ENCODE measurements at regions not wholly inside any gene's neighbourhood (a gene's known extent, or its start where the extent isn't known, plus 50 kb on each side); places are given as distances from the start of the nearest gene placed in this dataset.
"Not testable (repeated sequence)": the region's sequence is repeated elsewhere in the genome, so short reads cannot be mapped to it uniquely, and the experiment has no call there.

- Mint-ChIP-seq H3K27ac (no peak overlapping the region), H3K27me3 (peaks cover 1% of the 10 kb centered on the region), H3K9me3 (no peaks in the 10 kb centered on the region), H3K4me1 (peaks cover 0 to 2% (median 0%) of the 10 kb centered on the region in 3 donors), H3K4me3 (no peak overlapping the region), H3K36me3 (no peaks in the 10 kb centered on the region)
These were observed 159.0 kb downstream of the MYCN start for GRCh38 chr2:16099326-16099725.

- H3K36me3 Mint-ChIP-seq, result no peaks in the 10 kb centered on the region
- no peak overlapping the region for H3K27ac Mint-ChIP-seq
- no peaks in the 10 kb centered on the region for H3K4me1 Mint-ChIP-seq
- no peaks in the 10 kb centered on the region for H3K27me3 Mint-ChIP-seq
- H3K9me3 Mint-ChIP-seq, result no peaks in the 10 kb centered on the region
- H3K4me3 Mint-ChIP-seq, result no peak overlapping the region
These were observed 156.6 kb downstream of the MYCN start for GRCh38 chr2:16096962-16097361.

GRCh38 chr2:16095483-16095882 is 155.1 kb downstream of the MYCN start:
- not testable (repeated sequence) for H3K27me3 Mint-ChIP-seq, H3K36me3 Mint-ChIP-seq, H3K4me1 Mint-ChIP-seq, H3K9me3 Mint-ChIP-seq, H3K27ac Mint-ChIP-seq, H3K4me3 Mint-ChIP-seq

GRCh38 chr2:16094811-16095210 is 154.5 kb downstream of the MYCN start:
- H3K9me3 Mint-ChIP-seq, result no peaks in the 10 kb centered on the region
- H3K4me3 Mint-ChIP-seq, result no peak overlapping the region
- H3K4me1 Mint-ChIP-seq, result no peaks in the 10 kb centered on the region
- H3K36me3 Mint-ChIP-seq, result no peaks in the 10 kb centered on the region
- H3K27me3 Mint-ChIP-seq, result no peaks in the 10 kb centered on the region
- H3K27ac Mint-ChIP-seq, result no peak overlapping the region

GRCh38 chr2:16093639-16094529 is 153.5 kb downstream of the MYCN start:
- Mint-ChIP-seq H3K36me3 (no peaks in the 10 kb centered on the region), H3K4me1 (no peaks in the 10 kb centered on the region), H3K27ac (no peak overlapping the region), H3K4me3 (no peak overlapping the region), H3K9me3 (no peaks in the 10 kb centered on the region), H3K27me3 (no peaks in the 10 kb centered on the region)

- Mint-ChIP-seq H3K36me3 (no peaks in the 10 kb centered on the region), H3K9me3 (no peaks in the 10 kb centered on the region), H3K4me1 (no peaks in the 10 kb centered on the region), H3K4me3 (no peak overlapping the region), H3K27ac (no peak overlapping the region), H3K27me3 (no peaks in the 10 kb centered on the region)
These were observed 152.7 kb downstream of the MYCN start for GRCh38 chr2:16092861-16093638.

GRCh38 chr2:16091576-16092282 is 151.4 kb downstream of the MYCN start:
- H3K27ac Mint-ChIP-seq, result peak overlapping the region in 1 of 3 donors; percentile 5
- no peak overlapping the region for H3K4me3 Mint-ChIP-seq
- no peaks in the 10 kb centered on the region for H3K9me3 Mint-ChIP-seq
- no peaks in the 10 kb centered on the region for H3K27me3 Mint-ChIP-seq
- H3K36me3 Mint-ChIP-seq, result no peaks in the 10 kb centered on the region
- no peaks in the 10 kb centered on the region for H3K4me1 Mint-ChIP-seq

GRCh38 chr2:16090650-16091575 is 150.6 kb downstream of the MYCN start:
- Mint-ChIP-seq H3K27ac (no peak overlapping the region), H3K4me3 (no peak overlapping the region), H3K9me3 (no peaks in the 10 kb centered on the region), H3K27me3 (no peaks in the 10 kb centered on the region), H3K36me3 (no peaks in the 10 kb centered on the region), H3K4me1 (no peaks in the 10 kb centered on the region)

- not testable (repeated sequence) for H3K36me3 Mint-ChIP-seq, H3K27me3 Mint-ChIP-seq, H3K27ac Mint-ChIP-seq, H3K9me3 Mint-ChIP-seq, H3K4me3 Mint-ChIP-seq, H3K4me1 Mint-ChIP-seq
These were observed 149.1 kb downstream of the MYCN start for GRCh38 chr2:16089491-16089890.

GRCh38 chr2:16088802-16089112 is 148.4 kb downstream of the MYCN start:
- Mint-ChIP-seq H3K4me1 (no peaks in the 10 kb centered on the region), H3K9me3 (no peaks in the 10 kb centered on the region), H3K4me3 (no peak overlapping the region), H3K27ac (no peak overlapping the region), H3K36me3 (no peaks in the 10 kb centered on the region), H3K27me3 (no peaks in the 10 kb centered on the region)

- H3K9me3 Mint-ChIP-seq, result no peaks in the 10 kb centered on the region
- H3K4me3 Mint-ChIP-seq, result no peak overlapping the region
- no peaks in the 10 kb centered on the region for H3K36me3 Mint-ChIP-seq
- H3K27ac Mint-ChIP-seq, result no peak overlapping the region
- H3K27me3 Mint-ChIP-seq, result no peaks in the 10 kb centered on the region
- H3K4me1 Mint-ChIP-seq, result no peaks in the 10 kb centered on the region
These were observed 147.9 kb downstream of the MYCN start for GRCh38 chr2:16088035-16088801.

GRCh38 chr2:16086136-16086535 is 145.8 kb downstream of the MYCN start:
- H3K4me3 Mint-ChIP-seq, H3K4me1 Mint-ChIP-seq, H3K36me3 Mint-ChIP-seq, H3K9me3 Mint-ChIP-seq, H3K27ac Mint-ChIP-seq, H3K27me3 Mint-ChIP-seq: not testable (repeated sequence)

- Mint-ChIP-seq H3K27ac (no peak overlapping the region), H3K36me3 (no peaks in the 10 kb centered on the region), H3K27me3 (peaks cover 4% of the 10 kb centered on the region), H3K4me1 (no peaks in the 10 kb centered on the region), H3K9me3 (peaks cover 0 to 1% (median 0%) of the 10 kb centered on the region in 3 donors), H3K4me3 (no peak overlapping the region)
These were observed 144.7 kb downstream of the MYCN start for GRCh38 chr2:16085073-16085472.

- peaks cover 4% of the 10 kb centered on the region for H3K27me3 Mint-ChIP-seq
- H3K36me3 Mint-ChIP-seq, result no peaks in the 10 kb centered on the region
- peaks cover 0 to 1% (median 0%) of the 10 kb centered on the region in 3 donors for H3K9me3 Mint-ChIP-seq
- no peak overlapping the region for H3K4me3 Mint-ChIP-seq
- H3K4me1 Mint-ChIP-seq, result no peaks in the 10 kb centered on the region
- no peak overlapping the region for H3K27ac Mint-ChIP-seq
These were observed 143.9 kb downstream of the MYCN start for GRCh38 chr2:16084274-16084673.
